GM19035 (cell line): ENCODE measurements at regions not wholly inside any gene's neighbourhood (a gene's known extent, or its start where the extent isn't known, plus 50 kb on each side); places are given as distances from the start of the nearest gene placed in this dataset.

ENCODE experiments used
- ATAC-seq: cut with Tn5 transposase; IDR thresholded peaks from one replicate; pipeline ENCODE4 v1.9.1; 2021; ENCODE audit not compliant: unreplicated experiment

- no peak for ATAC-seq
Observed at GRCh38 chr2:8391584-8391983, 290.3 kb upstream of the ID2 start.

GRCh38 chr2:8392098-8392866, 289.6 kb upstream of the ID2 start:
- no peak for ATAC-seq

GRCh38 chr2:8393506-8393905, 288.4 kb upstream of the ID2 start:
- no peak for ATAC-seq

DNA sequence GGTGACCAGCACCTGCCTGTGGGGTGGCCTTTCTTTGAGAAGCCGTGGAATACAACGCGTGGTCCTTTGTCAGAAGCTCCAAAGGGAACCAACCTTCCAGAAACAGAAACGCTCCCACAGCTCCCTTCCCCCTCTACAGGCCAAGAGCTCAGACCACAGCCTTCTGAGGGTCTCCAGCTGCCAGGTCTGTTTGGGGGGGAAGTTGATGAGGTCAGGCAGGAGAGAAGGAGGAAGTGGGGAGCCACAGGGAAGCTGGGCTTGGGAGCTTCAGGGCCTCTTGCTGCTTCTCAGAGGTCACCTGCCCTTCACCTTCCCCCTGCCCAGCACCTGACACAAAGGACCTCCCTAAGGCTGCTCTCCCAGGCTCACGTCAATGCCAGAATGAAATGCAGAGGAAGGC, 287.7 kb upstream of the ID2 start:
- no peak for ATAC-seq

DNA sequence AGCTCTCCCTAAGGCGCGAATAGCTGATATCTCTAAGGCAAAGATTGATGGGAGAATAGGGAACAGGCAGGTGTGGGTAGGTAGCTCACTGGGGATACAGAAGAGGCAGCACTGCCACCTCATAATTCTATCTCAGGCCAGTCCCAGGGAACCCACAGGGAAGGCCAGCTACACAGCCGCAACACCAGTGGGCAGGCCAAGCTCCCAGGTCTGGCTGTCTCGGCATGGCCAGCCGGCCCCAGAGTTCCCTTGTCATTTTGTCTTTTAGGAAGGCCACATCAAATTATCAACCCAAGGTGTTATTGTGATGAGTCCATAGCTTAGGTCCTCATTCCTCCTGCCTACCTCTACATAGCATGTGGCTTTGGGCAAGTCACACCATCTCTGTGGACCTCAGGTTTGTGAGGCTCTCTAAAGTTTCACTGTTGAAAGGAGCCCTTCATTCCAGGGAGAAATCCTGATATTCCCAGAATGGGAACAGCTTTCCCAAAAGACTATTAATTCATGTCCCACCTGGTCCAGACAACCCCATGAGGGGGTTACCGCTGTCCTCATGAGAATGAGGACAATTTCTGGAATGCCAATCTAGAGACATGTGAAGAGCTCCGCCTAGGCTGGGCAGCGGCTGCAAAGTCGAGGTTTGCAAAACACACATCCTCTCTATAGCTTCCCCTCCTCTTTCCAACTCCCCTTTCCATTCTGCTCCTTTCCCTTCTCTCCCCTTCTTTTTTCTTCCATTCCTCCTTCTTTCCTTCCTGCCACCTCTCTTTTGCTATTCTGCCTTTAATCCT, 287.1 kb upstream of the ID2 start:
- no peak for ATAC-seq

GRCh38 chr2:8395718-8396117, 286.1 kb upstream of the ID2 start:
- ATAC-seq, result no peak

- no peak for ATAC-seq
Observed at GRCh38 chr2:8398040-8398668, 283.7 kb upstream of the ID2 start.

DNA sequence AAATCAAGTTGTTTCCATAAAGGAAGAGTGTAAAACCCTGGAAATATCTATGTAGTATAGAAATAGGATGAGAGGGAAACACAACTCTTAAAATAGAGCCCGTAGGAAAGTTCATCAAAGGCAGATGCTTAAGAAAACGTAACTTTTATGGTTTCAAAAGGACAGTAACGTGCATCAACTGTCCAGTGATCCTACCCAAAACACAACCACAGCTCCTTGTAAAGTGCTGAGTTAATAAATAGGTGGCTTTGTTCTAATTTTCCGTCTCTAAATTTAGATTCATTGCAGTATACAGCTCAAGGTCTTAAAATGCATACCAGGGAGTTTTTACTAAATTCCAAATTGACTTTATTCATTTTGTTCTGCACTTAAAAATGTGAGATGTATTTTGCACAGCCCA, 282.1 kb upstream of the ID2 start:
- no peak for ATAC-seq

GRCh38 chr2:8400196-8400595, 281.7 kb upstream of the ID2 start:
- no peak for ATAC-seq

GRCh38 chr2:8402222-8402621, 279.6 kb upstream of the ID2 start:
- no peak for ATAC-seq

- no peak for ATAC-seq
Observed at GRCh38 chr2:8403876-8404275, 278.0 kb upstream of the ID2 start.

DNA sequence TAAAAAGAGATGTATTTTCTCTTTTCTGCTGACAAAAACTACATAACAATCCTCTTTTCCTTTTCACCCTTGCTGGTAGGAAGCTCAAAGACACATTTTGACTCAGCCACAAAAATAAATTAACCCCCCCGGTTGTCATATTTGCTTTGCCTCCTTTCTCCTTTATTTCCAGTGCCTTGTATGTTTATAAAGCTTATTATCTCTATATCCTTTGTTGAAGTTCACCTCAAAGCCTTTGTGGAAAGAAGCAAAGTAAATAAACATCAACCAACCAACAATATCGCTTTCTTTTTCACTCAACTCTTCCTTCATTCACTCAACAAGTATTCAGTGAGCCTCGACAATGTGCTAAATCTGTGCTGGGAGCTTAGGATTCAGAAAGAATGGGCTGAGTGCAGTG, 276.5 kb upstream of the ID2 start:
- ATAC-seq, result no peak

- no peak for ATAC-seq
Observed at GRCh38 chr2:8406271-8406670, 275.6 kb upstream of the ID2 start.

- no peak for ATAC-seq
Observed at GRCh38 chr2:8407332-8407731, 274.5 kb upstream of the ID2 start.

DNA sequence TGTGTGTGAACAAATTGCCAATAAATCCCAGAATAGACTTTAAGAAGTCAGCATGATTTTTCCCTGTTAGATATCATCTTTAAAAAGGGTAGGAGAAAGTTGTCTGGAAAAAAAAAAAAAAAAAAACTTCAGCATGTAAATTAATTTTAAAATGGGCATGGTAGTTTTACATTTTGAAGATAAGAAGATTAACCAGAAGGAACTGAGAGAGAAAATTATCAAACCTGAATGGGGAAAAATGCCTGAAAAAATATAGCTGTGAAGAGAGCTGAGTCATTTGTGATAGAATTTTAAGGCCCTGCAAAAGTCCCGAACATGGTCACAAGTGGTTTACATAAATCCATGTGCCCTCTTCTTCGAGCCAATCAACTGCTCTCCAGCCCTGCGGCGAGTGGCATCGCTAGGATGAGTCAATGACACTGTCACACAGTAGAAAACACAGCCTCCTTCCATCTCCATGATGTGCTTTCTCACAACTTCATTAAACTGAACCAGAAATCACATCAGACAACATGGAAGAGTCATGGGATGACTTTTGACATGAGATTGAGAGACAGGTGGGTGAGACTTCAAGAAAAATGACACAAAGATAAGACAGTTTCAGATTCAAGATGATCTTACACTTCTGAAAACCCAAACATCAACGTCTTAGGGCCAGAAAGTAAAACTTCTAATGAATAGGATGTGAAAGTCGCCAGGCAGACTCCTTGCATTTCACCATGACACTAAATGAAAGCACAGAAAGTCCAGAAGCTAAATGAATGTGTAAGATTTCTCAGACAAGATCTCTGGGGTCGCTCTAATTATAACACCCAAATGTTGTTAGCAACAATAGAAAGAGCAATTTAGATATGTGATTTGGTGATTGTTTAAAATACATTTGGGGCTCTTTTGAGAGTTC, 273.0 kb upstream of the ID2 start:
- peak; percentile 88 for ATAC-seq

DNA sequence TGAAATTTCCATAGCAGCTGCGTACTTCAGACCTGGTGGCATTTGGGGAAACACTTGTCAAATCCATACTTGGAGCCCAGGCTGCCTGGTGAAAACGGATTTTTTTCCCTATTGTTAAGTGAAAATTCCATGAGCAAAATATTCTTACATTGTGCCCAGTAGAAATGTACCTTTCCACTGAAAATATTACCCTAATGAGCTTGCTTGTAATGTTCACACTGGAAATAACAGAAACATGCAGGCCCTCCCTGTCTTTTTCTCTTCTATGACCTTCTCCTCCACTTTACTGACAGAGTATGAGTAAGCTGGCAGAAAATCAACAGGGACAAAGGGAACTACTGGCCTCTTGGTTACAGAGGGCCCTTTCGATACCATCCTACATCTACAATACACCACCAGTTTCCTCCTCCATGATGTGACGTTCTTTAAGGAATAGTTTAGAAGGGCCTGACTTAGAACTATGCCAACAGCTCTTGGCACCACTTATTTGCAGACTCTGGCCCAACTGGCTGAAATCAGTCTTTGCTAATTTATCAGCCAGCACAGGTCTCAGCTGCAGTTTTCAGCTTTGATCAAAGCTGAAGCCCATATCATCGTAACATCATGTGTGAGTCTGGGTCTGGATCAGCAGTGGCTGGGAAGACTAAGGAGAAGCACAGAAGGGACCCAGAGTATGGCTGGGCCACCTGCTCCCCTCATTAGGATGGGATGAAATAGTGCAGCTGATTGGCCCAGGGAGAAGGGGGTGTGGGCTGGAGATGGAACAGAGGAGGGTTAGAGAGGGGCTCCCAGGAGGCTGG, 272.2 kb upstream of the ID2 start:
- no peak for ATAC-seq

DNA sequence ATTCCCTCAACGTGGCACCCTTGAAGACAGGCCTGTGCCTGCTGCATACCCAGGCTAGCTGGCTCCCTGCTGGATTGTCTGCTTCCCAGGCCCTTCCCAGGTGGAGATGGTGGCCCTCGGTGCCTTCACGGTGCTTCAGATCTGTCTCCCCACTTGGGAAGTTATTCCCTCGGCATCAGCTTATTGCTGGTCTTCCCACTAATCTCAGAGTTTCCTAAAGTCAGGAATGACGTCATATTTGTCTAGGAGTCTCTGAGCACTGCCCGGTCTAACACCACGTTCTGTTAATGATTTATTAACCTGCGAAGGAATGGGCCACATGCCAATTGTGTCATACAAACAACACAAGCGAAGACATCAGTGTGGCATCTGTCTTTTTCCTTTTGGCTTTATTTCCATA, 269.8 kb upstream of the ID2 start:
- no peak for ATAC-seq

DNA sequence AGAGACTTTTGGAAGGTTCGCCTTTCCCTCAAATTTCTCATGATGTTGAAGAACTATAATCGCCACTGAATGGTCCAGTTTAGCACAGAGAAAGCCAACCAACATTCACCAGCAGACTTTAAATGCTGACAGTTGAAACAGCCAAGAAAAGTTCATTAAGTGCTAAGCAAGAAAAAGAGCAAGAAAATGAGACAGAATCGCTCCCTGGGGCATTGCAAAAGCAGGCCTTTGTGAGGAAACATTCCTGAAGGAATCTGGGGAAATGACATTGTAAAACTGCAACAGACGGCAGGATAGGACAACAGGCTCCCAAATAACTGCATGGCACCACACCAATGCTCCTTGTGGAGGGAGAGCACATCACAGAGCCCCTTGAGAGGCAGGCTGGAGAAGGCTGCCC, 269.3 kb upstream of the ID2 start:
- ATAC-seq, result no peak

- ATAC-seq, result no peak
Observed at GRCh38 chr2:8413589-8414135, 268.2 kb upstream of the ID2 start.
